ENCODE measurements at regions not wholly inside any gene's neighbourhood (a gene's known extent, or its start where the extent isn't known, plus 50 kb on each side); places are given as distances from the start of the nearest gene placed in this dataset.
"Not testable (repeated sequence)": the region's sequence is repeated elsewhere in the genome, so short reads cannot be mapped to it uniquely, and the experiment has no call there.

DNA sequence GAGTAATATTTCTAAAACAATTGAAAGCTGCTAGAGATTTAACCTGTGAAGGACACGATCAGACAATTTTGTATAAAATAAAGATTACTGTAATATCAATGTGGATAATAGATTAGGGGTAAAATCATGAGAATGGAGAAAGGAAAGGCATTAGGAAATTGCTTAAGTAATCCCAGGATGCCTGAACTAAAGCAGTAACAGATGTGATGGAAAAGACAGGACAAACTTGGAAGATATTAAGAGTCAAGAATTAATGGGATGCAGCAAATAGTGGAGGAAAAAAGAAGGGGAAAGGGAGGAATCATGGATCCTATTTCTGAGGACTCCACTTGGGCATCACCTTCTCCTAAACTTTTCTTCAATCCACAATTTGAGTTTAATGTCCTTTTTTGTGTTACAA lies 437.1 kb upstream of the PMFBP1 start:
- ATAC-seq (replicated peaks), result no peak
- Mint-ChIP-seq H3K36me3 (ENCODE audit: insufficient read depth) (no peaks in the 10 kb centered on the region), H3K4me1 (ENCODE audit: low read depth in 2 of 2) (no peaks in the 10 kb centered on the region), H3K27ac (no peak overlapping the region), H3K4me3 (no peak overlapping the region), H3K27me3 (no peaks in the 10 kb centered on the region), H3K9me3 (no peaks in the 10 kb centered on the region)
- no peak for DNase-seq

DNA sequence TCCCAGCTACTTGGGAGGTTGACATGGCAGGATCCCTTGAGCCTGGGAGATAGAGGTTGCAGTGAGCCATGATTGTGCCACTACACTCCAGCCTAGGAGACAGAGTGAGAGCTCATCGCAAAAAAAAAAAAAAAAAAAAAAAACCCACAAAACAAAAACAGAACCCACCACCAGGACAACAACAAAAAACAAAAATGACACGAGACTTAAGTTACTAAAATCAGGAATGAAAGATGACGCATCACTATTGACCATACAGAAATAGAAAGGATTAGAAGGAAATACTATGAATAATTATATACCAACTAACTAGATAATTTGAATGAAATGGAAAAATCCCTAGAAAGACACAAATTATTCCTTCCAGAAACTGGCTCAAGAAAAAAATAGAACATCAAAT lies 432.4 kb upstream of the PMFBP1 start:
- Mint-ChIP-seq H3K4me3 (no peak overlapping the region), H3K4me1 (ENCODE audit: low read depth in 2 of 2) (no peaks in the 10 kb centered on the region), H3K9me3 (no peaks in the 10 kb centered on the region), H3K27ac (no peak overlapping the region), H3K36me3 (ENCODE audit: insufficient read depth) (no peaks in the 10 kb centered on the region), H3K27me3 (no peaks in the 10 kb centered on the region)
- DNase-seq, result no peak
- no peak for ATAC-seq (replicated peaks)

DNA sequence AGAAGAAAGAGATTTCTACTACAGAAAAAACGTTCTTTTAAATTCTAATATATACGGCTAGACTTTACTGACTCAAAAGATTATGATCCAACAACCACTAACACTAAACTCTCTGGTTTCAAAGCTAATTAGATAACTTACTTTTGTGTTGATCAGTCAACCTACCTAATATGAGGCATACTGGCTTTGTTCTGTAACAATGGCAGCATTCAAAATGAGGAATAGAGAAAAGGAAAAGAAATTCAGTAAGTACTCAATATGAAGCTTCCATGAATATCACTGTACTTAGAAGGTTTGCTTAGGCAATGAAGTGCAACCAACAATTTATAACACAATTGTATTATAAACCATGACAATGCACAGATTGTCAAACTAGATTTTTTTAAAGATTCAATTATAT lies 430.5 kb upstream of the PMFBP1 start:
- DNase-seq, result no peak
- Mint-ChIP-seq H3K27ac (no peak overlapping the region), H3K4me3 (no peak overlapping the region), H3K4me1 (ENCODE audit: low read depth in 2 of 2) (no peaks in the 10 kb centered on the region), H3K9me3 (no peaks in the 10 kb centered on the region), H3K27me3 (no peaks in the 10 kb centered on the region), H3K36me3 (ENCODE audit: insufficient read depth) (no peaks in the 10 kb centered on the region)
- no peak for ATAC-seq (replicated peaks)

DNA sequence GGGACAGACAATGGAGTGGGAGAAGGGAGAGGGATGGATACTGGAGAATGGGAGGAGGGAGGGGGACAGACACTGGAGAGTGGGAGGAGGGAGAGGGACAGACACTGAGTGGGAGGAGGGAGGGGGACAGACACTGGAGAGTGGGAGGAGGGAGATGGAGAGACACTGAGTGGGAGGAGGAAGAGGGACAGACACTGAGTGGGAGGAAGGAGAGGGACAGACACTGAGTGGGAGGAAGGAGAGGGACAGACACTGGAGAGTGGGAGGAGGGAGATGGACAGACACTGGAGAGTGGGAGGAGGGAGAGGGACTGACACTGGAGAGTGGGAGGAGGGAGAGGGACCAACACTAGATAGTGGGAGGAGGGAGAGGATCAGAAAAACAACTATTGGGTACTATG lies 426.7 kb upstream of the PMFBP1 start:
- Mint-ChIP-seq H3K4me1 (ENCODE audit: low read depth in 2 of 2) (no peaks in the 10 kb centered on the region), H3K4me3 (no peak overlapping the region), H3K27ac (no peak overlapping the region), H3K9me3 (no peaks in the 10 kb centered on the region), H3K27me3 (no peaks in the 10 kb centered on the region), H3K36me3 (ENCODE audit: insufficient read depth) (no peaks in the 10 kb centered on the region)
- DNase-seq, result no peak
- ATAC-seq (replicated peaks), result no peak

DNA sequence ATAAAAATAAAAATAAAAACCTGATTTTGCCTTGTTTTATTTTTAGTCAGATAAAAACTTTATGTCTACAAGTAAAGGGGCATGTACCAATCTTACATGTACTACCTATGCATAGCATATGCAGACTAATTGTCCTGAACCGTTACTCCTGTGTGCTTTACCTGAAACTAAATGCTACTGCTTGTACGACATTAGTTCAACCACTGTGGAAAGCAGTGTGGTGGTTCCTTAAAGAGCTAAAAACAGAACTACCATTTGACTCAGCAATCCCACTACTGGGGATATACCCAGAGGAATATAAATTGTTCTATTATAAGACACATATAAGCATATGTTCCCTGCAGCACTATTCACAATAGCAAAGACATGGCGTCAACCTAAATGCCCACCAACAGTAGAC lies 426.0 kb upstream of the PMFBP1 start:
- H3K27me3 Mint-ChIP-seq, result no peaks in the 10 kb centered on the region
- ATAC-seq (replicated peaks) (no peak), DNase-seq (no peak)
- H3K27ac Mint-ChIP-seq, result no peak overlapping the region
- H3K9me3 Mint-ChIP-seq, result no peaks in the 10 kb centered on the region
- no peak overlapping the region for H3K4me3 Mint-ChIP-seq
- no peaks in the 10 kb centered on the region for H3K4me1 Mint-ChIP-seq (ENCODE audit: low read depth in 2 of 2)
- H3K36me3 Mint-ChIP-seq (ENCODE audit: insufficient read depth), result no peaks in the 10 kb centered on the region

DNA sequence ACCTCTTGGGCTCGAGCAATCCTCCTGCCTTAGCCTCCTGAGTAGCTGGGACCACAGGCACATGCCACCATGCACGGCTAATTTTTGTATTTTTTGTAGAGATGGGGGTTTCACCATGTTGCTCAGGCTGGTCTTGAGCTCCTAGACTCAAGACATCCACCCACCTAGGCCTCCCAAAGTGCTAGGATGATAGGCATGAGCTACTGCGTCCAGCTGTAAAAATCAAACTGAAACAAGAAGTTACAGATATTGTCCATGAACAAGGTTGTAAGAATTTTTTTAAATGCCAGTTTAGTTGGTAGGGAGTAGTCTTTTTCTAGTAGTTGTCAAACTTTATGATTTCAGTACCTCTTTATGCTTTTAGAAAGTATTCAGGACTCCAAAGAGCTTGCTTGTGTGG lies 424.4 kb upstream of the PMFBP1 start:
- Mint-ChIP-seq H3K9me3 (no peaks in the 10 kb centered on the region), H3K4me1 (ENCODE audit: low read depth in 2 of 2) (peaks cover 0 to 2% of the 10 kb centered on the region in 2 donors), H3K4me3 (no peak overlapping the region), H3K27me3 (no peaks in the 10 kb centered on the region), H3K27ac (no peak overlapping the region), H3K36me3 (ENCODE audit: insufficient read depth) (no peaks in the 10 kb centered on the region)
- DNase-seq (no peak), ATAC-seq (replicated peaks) (no peak)

DNA sequence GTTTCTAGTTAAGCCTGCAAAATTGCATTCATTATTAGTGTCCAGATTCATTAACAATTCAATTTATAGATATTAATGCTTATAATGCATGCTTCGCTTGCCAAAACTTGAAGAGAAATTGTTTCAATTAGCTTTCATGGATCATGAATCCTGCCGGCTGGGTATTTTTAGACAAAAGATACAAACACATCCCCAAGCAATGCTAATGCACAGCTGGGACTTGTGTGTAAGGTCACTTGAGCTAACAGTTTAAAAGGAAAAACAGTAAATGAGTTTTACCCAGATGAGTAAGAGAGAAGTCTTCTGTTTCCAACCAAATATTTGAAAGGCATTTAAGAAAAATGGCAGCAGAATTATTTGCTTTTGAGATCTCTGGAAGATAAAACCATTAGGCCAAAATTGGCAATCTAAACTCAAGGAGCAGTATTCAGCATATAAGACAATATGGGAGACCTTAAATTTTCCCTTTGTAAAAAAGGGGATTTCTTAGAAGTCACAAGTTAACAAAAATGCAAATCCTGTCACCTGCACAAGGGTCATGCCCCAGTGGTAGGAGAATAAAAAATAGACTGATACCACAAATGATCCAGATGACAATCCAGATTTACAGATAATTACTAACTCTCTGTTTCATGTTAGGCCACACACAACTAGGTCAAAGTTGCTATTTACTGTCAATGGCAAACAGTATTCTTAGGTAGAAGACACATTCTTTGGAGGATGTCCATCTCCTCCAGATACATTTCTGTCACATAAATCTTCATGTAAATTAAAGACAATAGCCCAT lies 418.4 kb upstream of the PMFBP1 start:
- no peak overlapping the region for H3K4me3 Mint-ChIP-seq
- no peak overlapping the region for H3K27ac Mint-ChIP-seq
- DNase-seq (no peak), ATAC-seq (replicated peaks) (no peak)
- H3K36me3 Mint-ChIP-seq (ENCODE audit: insufficient read depth), result no peaks in the 10 kb centered on the region
- H3K4me1 Mint-ChIP-seq (ENCODE audit: low read depth in 2 of 2), result peaks cover 0 to 2% of the 10 kb centered on the region in 2 donors
- no peaks in the 10 kb centered on the region for H3K9me3 Mint-ChIP-seq
- H3K27me3 Mint-ChIP-seq, result no peaks in the 10 kb centered on the region

DNA sequence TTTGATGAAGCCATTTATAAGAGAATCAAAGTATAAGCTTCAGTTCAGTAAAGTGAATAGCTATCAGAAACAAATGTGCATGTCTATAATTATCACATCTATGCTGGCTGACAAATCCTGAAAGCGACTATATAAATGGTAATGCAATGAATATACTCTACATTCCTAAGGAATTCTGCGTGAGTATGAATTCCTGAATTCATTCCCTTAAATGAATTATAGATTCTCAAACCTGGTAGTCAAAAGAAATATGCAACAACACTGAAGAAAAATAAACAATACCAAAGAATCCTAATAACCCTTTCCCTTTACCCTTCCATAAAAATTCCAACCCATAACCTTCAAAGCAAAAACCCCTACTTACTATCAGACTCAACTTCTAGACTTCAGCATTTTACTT lies 416.6 kb upstream of the PMFBP1 start:
- H3K27ac Mint-ChIP-seq, result no peak overlapping the region
- no peaks in the 10 kb centered on the region for H3K36me3 Mint-ChIP-seq (ENCODE audit: insufficient read depth)
- no peak overlapping the region for H3K4me3 Mint-ChIP-seq
- peaks cover 0 to 2% of the 10 kb centered on the region in 2 donors for H3K4me1 Mint-ChIP-seq (ENCODE audit: low read depth in 2 of 2)
- peaks cover 0 to under 1% of the 10 kb centered on the region in 2 donors for H3K9me3 Mint-ChIP-seq
- no peaks in the 10 kb centered on the region for H3K27me3 Mint-ChIP-seq
- no peak for ATAC-seq (replicated peaks)
- no peak for DNase-seq

DNA sequence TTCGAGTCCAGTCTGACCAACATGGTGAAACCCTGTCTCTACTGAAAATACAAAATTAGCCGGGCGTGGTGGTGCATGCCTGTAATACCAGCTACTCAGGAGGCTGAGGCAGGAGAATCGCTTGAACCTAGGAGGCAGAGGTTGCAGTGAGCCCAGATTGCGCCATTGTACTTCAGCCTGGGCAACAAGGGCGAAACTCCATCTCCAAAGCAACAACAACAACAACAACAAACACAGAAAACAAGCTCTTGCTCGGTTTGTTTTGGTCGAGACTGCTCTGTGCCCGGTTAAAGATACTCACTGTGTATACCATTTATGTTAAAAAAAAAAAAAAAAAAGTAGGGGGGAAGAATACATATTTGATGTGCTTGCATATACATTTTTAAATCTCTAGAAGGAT lies 406.1 kb upstream of the PMFBP1 start:
- not testable (repeated sequence) for H3K9me3 Mint-ChIP-seq; H3K4me1 Mint-ChIP-seq (ENCODE audit: low read depth in 2 of 2); H3K27me3 Mint-ChIP-seq; H3K36me3 Mint-ChIP-seq (ENCODE audit: insufficient read depth); DNase-seq; ATAC-seq (replicated peaks); H3K27ac Mint-ChIP-seq; H3K4me3 Mint-ChIP-seq

DNA sequence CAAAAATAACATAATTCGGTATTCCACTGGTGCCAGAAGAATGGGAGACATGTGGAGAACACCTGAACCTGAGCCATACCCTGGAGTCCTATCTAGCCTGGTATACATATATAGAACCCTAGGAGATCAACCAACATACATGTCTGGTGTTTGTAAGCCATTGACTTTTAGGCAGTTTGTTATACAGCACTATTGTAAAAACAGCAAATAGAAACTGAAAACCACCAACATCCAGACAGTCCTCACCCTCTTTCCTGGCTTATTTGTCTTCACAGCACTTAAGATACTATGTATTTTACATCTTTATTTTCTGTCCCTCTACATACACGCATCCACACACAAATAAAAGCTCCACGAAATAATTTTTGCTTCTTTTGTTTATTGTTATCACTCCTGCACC lies 404.2 kb upstream of the PMFBP1 start:
- DNase-seq, result no peak
- no peak overlapping the region for H3K4me3 Mint-ChIP-seq
- no peaks in the 10 kb centered on the region for H3K9me3 Mint-ChIP-seq
- no peak overlapping the region for H3K27ac Mint-ChIP-seq
- no peaks in the 10 kb centered on the region for H3K27me3 Mint-ChIP-seq
- no peaks in the 10 kb centered on the region for H3K4me1 Mint-ChIP-seq (ENCODE audit: low read depth in 2 of 2)
- ATAC-seq (replicated peaks), result no peak
- no peaks in the 10 kb centered on the region for H3K36me3 Mint-ChIP-seq (ENCODE audit: insufficient read depth)

DNA sequence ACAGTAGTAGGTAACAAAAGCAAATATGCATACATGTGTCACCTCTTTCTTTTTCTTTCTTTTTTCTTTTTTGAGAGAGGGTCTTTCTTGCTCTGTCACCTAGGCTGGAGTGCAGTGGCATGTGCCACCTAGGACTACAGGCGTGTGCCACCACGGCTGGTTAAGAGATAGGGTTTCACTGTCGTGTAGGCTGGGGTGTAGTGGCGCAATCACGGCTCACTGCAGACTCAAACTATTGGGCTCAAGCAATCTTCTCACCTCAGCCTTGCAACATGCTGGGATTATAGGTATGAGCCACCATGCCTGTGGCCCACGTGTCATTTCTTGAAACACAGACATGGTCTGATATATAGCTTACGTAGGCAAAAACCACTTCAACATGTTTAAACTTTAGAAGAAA lies 397.7 kb upstream of the PMFBP1 start:
- Mint-ChIP-seq H3K27me3 (no peaks in the 10 kb centered on the region), H3K4me3 (no peak overlapping the region), H3K9me3 (no peaks in the 10 kb centered on the region), H3K4me1 (ENCODE audit: low read depth in 2 of 2) (no peaks in the 10 kb centered on the region), H3K36me3 (ENCODE audit: insufficient read depth) (no peaks in the 10 kb centered on the region), H3K27ac (no peak overlapping the region)
- DNase-seq (no peak), ATAC-seq (replicated peaks) (no peak)

DNA sequence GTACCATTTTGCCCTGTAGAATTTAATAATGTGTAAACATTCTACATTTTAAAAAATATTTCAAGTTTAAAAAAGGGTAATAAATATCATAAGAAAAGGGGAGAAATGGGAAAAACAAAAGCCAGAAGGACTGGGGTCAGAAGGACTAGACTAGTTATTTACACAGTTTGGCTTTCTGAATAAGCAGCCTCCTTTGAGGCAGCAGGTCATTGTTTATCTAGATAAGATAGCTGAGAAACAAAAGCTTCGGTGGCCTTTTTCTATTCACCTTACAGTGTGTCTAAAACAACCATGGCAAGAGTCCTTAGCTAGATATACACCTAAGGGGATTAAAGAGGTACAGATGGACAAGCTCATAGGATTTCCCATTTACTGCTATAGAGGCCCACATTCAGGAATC lies 396.5 kb upstream of the PMFBP1 start:
- DNase-seq, result no peak
- H3K36me3 Mint-ChIP-seq (ENCODE audit: insufficient read depth), result no peaks in the 10 kb centered on the region
- no peak overlapping the region for H3K4me3 Mint-ChIP-seq
- H3K27ac Mint-ChIP-seq, result no peak overlapping the region
- H3K27me3 Mint-ChIP-seq, result no peaks in the 10 kb centered on the region
- ATAC-seq (replicated peaks), result no peak
- H3K4me1 Mint-ChIP-seq (ENCODE audit: low read depth in 2 of 2), result no peaks in the 10 kb centered on the region
- no peaks in the 10 kb centered on the region for H3K9me3 Mint-ChIP-seq

DNA sequence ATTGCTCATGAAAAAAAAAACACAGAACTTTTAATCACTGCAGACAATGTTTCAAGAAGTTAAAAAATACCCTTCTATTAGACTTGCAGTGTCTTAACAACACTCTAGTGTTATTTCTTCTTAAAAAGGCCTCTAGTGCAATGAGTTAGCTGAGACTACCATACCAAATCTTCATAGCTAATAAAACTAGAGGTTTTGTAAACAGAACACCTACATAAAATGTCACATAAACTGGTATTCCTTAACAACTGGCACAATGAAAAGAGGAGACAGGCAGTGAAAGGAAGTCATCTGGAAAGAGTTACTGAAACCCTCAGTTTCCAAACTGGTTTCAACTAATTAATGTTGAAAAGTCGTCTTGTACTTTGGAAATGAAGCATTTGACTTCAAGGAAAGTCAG lies 394.2 kb upstream of the PMFBP1 start:
- H3K4me3 Mint-ChIP-seq, result no peak overlapping the region
- no peaks in the 10 kb centered on the region for H3K4me1 Mint-ChIP-seq (ENCODE audit: low read depth in 2 of 2)
- ATAC-seq (replicated peaks), result no peak

DNA sequence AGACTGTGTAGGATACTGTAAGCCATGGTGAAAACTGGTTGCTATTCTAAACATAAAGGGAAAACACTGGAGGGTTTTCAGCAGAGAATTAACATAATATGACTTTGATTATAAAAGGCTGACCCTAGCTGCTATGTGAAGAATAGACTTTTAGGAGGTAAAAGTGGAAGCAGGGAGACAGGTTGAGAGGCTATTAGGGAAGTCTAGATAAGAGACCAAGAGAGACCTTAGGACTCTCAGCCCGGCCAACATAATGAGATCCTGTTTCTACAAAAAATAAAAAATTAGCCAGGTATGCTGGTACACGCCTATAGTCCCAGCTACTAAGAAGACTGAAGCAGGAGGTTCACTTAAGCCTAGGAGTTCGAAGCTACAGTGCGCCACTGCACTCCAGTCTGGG lies 393.2 kb upstream of the PMFBP1 start:
- Mint-ChIP-seq H3K9me3 (no peaks in the 10 kb centered on the region), H3K4me3 (no peak overlapping the region), H3K4me1 (ENCODE audit: low read depth in 2 of 2) (no peaks in the 10 kb centered on the region), H3K27me3 (no peaks in the 10 kb centered on the region), H3K36me3 (ENCODE audit: insufficient read depth) (no peaks in the 10 kb centered on the region), H3K27ac (no peak overlapping the region)
- no peak for ATAC-seq (replicated peaks)
- no peak for DNase-seq

More for the DNA sequence above, 394.2 kb upstream of the PMFBP1 start:
- H3K36me3 Mint-ChIP-seq (ENCODE audit: insufficient read depth), result no peaks in the 10 kb centered on the region
- DNase-seq, result no peak
- no peaks in the 10 kb centered on the region for H3K9me3 Mint-ChIP-seq
- H3K27me3 Mint-ChIP-seq, result no peaks in the 10 kb centered on the region
- H3K27ac Mint-ChIP-seq, result no peak overlapping the region

DNA sequence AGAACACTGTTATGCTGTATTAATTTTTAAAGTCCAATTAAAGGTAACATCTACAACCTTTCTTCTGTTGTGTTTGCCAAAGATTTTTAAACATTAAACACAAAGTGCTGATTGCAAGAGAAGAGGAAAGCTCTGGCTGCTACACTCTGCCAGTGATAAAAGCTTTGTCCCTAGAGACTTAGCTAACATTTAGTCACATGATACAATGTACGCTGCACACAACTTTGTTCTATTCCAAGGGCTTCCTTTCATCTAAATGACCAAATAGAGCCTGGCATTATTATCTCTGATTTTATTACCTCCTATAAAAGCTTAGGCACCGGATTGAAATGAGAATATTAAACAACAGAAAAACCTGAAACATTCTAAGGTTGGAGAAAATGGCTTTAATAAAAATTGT lies 388.7 kb upstream of the PMFBP1 start:
- no peaks in the 10 kb centered on the region for H3K27me3 Mint-ChIP-seq
- no peak for DNase-seq
- H3K4me1 Mint-ChIP-seq (ENCODE audit: low read depth in 2 of 2), result no peaks in the 10 kb centered on the region
- ATAC-seq (replicated peaks), result no peak
- H3K9me3 Mint-ChIP-seq, result peaks cover 0 to 2% of the 10 kb centered on the region in 2 donors
- no peak overlapping the region for H3K27ac Mint-ChIP-seq
- H3K36me3 Mint-ChIP-seq (ENCODE audit: insufficient read depth), result no peaks in the 10 kb centered on the region
- no peak overlapping the region for H3K4me3 Mint-ChIP-seq
